ENCODE measurements at regions not wholly inside any gene's neighbourhood (a gene's known extent, or its start where the extent isn't known, plus 50 kb on each side); places are given as distances from the start of the nearest gene placed in this dataset.
"Not testable (repeated sequence)": the region's sequence is repeated elsewhere in the genome, so short reads cannot be mapped to it uniquely, and the experiment has no call there.

GRCh38 chr14:106592115-106592852, 1065.9 kb downstream of the TMEM121 start:
- H3K36me3 ChIP-seq (ENCODE audit: control insufficient read depth, insufficient read depth, low read length); H3K9me3 ChIP-seq (ENCODE audit: control insufficient read depth, low read length); H3K27me3 ChIP-seq (ENCODE audit: control insufficient read depth, insufficient read depth, low read length); H3K4me1 ChIP-seq (ENCODE audit: control insufficient read depth, insufficient read depth, low read length); H3K4me3 ChIP-seq (ENCODE audit: low read length); H3K9ac ChIP-seq (ENCODE audit: low read length): not testable (repeated sequence)

- no peaks in the 10 kb centered on the region for H3K36me3 ChIP-seq (ENCODE audit: control insufficient read depth, insufficient read depth, low read length)
- H3K9me3 ChIP-seq (ENCODE audit: control insufficient read depth, low read length), result no peaks in the 10 kb centered on the region
- H3K27me3 ChIP-seq (ENCODE audit: control insufficient read depth, insufficient read depth, low read length), result peaks cover 4% of the 10 kb centered on the region
- H3K4me1 ChIP-seq (ENCODE audit: control insufficient read depth, insufficient read depth, low read length), result no peaks in the 10 kb centered on the region
- no peak overlapping the region for H3K4me3 ChIP-seq (ENCODE audit: low read length)
- no peak overlapping the region for H3K9ac ChIP-seq (ENCODE audit: low read length)
Measured at GRCh38 chr14:106599209-106599608, 1072.8 kb downstream of the TMEM121 start.

GRCh38 chr14:106605548-106606448, 1079.4 kb downstream of the TMEM121 start:
- Histone ChIP-seq H3K9me3 (ENCODE audit: control insufficient read depth, low read length) (no peaks in the 10 kb centered on the region), H3K9ac (ENCODE audit: low read length) (no peak overlapping the region), H3K27me3 (ENCODE audit: control insufficient read depth, insufficient read depth, low read length) (peaks cover 4% of the 10 kb centered on the region), H3K36me3 (ENCODE audit: control insufficient read depth, insufficient read depth, low read length) (no peaks in the 10 kb centered on the region), H3K4me1 (ENCODE audit: control insufficient read depth, insufficient read depth, low read length) (no peaks in the 10 kb centered on the region), H3K4me3 (ENCODE audit: low read length) (no peak overlapping the region)

GRCh38 chr14:106606936-106607335, 1080.6 kb downstream of the TMEM121 start:
- Histone ChIP-seq H3K4me3 (ENCODE audit: low read length) (no peak overlapping the region), H3K4me1 (ENCODE audit: control insufficient read depth, insufficient read depth, low read length) (no peaks in the 10 kb centered on the region), H3K27me3 (ENCODE audit: control insufficient read depth, insufficient read depth, low read length) (no peaks in the 10 kb centered on the region), H3K36me3 (ENCODE audit: control insufficient read depth, insufficient read depth, low read length) (no peaks in the 10 kb centered on the region), H3K9me3 (ENCODE audit: control insufficient read depth, low read length) (no peaks in the 10 kb centered on the region), H3K9ac (ENCODE audit: low read length) (no peak overlapping the region)

GRCh38 chr14:106610691-106611090, 1084.3 kb downstream of the TMEM121 start:
- no peaks in the 10 kb centered on the region for H3K9me3 ChIP-seq (ENCODE audit: control insufficient read depth, low read length)
- no peak overlapping the region for H3K4me3 ChIP-seq (ENCODE audit: low read length)
- no peaks in the 10 kb centered on the region for H3K4me1 ChIP-seq (ENCODE audit: control insufficient read depth, insufficient read depth, low read length)
- H3K36me3 ChIP-seq (ENCODE audit: control insufficient read depth, insufficient read depth, low read length), result no peaks in the 10 kb centered on the region
- H3K27me3 ChIP-seq (ENCODE audit: control insufficient read depth, insufficient read depth, low read length), result no peaks in the 10 kb centered on the region
- no peak overlapping the region for H3K9ac ChIP-seq (ENCODE audit: low read length)

- no peaks in the 10 kb centered on the region for H3K4me1 ChIP-seq (ENCODE audit: control insufficient read depth, insufficient read depth, low read length)
- H3K36me3 ChIP-seq (ENCODE audit: control insufficient read depth, insufficient read depth, low read length), result no peaks in the 10 kb centered on the region
- no peak overlapping the region for H3K4me3 ChIP-seq (ENCODE audit: low read length)
- H3K9ac ChIP-seq (ENCODE audit: low read length), result no peak overlapping the region
- no peaks in the 10 kb centered on the region for H3K9me3 ChIP-seq (ENCODE audit: control insufficient read depth, low read length)
- H3K27me3 ChIP-seq (ENCODE audit: control insufficient read depth, insufficient read depth, low read length), result no peaks in the 10 kb centered on the region
Measured at GRCh38 chr14:106613256-106613655, 1086.9 kb downstream of the TMEM121 start.

- not testable (repeated sequence) for H3K36me3 ChIP-seq (ENCODE audit: control insufficient read depth, insufficient read depth, low read length); H3K27me3 ChIP-seq (ENCODE audit: control insufficient read depth, insufficient read depth, low read length); H3K9me3 ChIP-seq (ENCODE audit: control insufficient read depth, low read length); H3K4me1 ChIP-seq (ENCODE audit: control insufficient read depth, insufficient read depth, low read length); H3K4me3 ChIP-seq (ENCODE audit: low read length); H3K9ac ChIP-seq (ENCODE audit: low read length)
Measured at GRCh38 chr14:106618471-106618951, 1092.1 kb downstream of the TMEM121 start.

- Histone ChIP-seq H3K27me3 (ENCODE audit: control insufficient read depth, insufficient read depth, low read length) (no peaks in the 10 kb centered on the region), H3K4me1 (ENCODE audit: control insufficient read depth, insufficient read depth, low read length) (no peaks in the 10 kb centered on the region), H3K9ac (ENCODE audit: low read length) (no peak overlapping the region), H3K36me3 (ENCODE audit: control insufficient read depth, insufficient read depth, low read length) (no peaks in the 10 kb centered on the region), H3K4me3 (ENCODE audit: low read length) (no peak overlapping the region), H3K9me3 (ENCODE audit: control insufficient read depth, low read length) (no peaks in the 10 kb centered on the region)
Measured at GRCh38 chr14:106619606-106620005, 1093.2 kb downstream of the TMEM121 start.

- H3K27me3 ChIP-seq (ENCODE audit: control insufficient read depth, insufficient read depth, low read length), result no peaks in the 10 kb centered on the region
- no peak overlapping the region for H3K4me3 ChIP-seq (ENCODE audit: low read length)
- H3K4me1 ChIP-seq (ENCODE audit: control insufficient read depth, insufficient read depth, low read length), result no peaks in the 10 kb centered on the region
- H3K36me3 ChIP-seq (ENCODE audit: control insufficient read depth, insufficient read depth, low read length), result no peaks in the 10 kb centered on the region
- H3K9me3 ChIP-seq (ENCODE audit: control insufficient read depth, low read length), result no peaks in the 10 kb centered on the region
- no peak overlapping the region for H3K9ac ChIP-seq (ENCODE audit: low read length)
Measured at GRCh38 chr14:106620368-106620767, 1094.0 kb downstream of the TMEM121 start.

- no peak overlapping the region for H3K4me3 ChIP-seq (ENCODE audit: low read length)
- no peaks in the 10 kb centered on the region for H3K36me3 ChIP-seq (ENCODE audit: control insufficient read depth, insufficient read depth, low read length)
- no peak overlapping the region for H3K9ac ChIP-seq (ENCODE audit: low read length)
- no peaks in the 10 kb centered on the region for H3K4me1 ChIP-seq (ENCODE audit: control insufficient read depth, insufficient read depth, low read length)
- H3K9me3 ChIP-seq (ENCODE audit: control insufficient read depth, low read length), result no peaks in the 10 kb centered on the region
- no peaks in the 10 kb centered on the region for H3K27me3 ChIP-seq (ENCODE audit: control insufficient read depth, insufficient read depth, low read length)
Measured at GRCh38 chr14:106622200-106622745, 1095.9 kb downstream of the TMEM121 start.

GRCh38 chr14:106625186-106625585, 1098.8 kb downstream of the TMEM121 start:
- Histone ChIP-seq H3K27me3 (ENCODE audit: control insufficient read depth, insufficient read depth, low read length) (no peaks in the 10 kb centered on the region), H3K36me3 (ENCODE audit: control insufficient read depth, insufficient read depth, low read length) (no peaks in the 10 kb centered on the region), H3K4me3 (ENCODE audit: low read length) (no peak overlapping the region), H3K9me3 (ENCODE audit: control insufficient read depth, low read length) (no peaks in the 10 kb centered on the region), H3K4me1 (ENCODE audit: control insufficient read depth, insufficient read depth, low read length) (no peaks in the 10 kb centered on the region), H3K9ac (ENCODE audit: low read length) (no peak overlapping the region)

- H3K4me1 ChIP-seq (ENCODE audit: control insufficient read depth, insufficient read depth, low read length); H3K36me3 ChIP-seq (ENCODE audit: control insufficient read depth, insufficient read depth, low read length); H3K4me3 ChIP-seq (ENCODE audit: low read length); H3K9ac ChIP-seq (ENCODE audit: low read length); H3K27me3 ChIP-seq (ENCODE audit: control insufficient read depth, insufficient read depth, low read length); H3K9me3 ChIP-seq (ENCODE audit: control insufficient read depth, low read length): not testable (repeated sequence)
Measured at GRCh38 chr14:106626469-106626868, 1100.1 kb downstream of the TMEM121 start.
